Activated CD8-positive, alpha-beta memory T cell treated with anti-CD3 and anti-CD28 coated beads, Interleukin-2, amount 50 U/mL, for 4 hours (primary cell): ENCODE measurements at regions not wholly inside any gene's neighbourhood (a gene's known extent, or its start where the extent isn't known, plus 50 kb on each side); places are given as distances from the start of the nearest gene placed in this dataset.
"Not testable (repeated sequence)": the region's sequence is repeated elsewhere in the genome, so short reads cannot be mapped to it uniquely, and the experiment has no call there.

Experiments
- DNase-seq: peaks from one replicate; pipeline ENCODE4 v3.0.0-alpha.2; 2020

- no peak for DNase-seq
Measured at GRCh38 chr15:92805080-92805690, 94.9 kb upstream of the CHD2 start.

- not testable (repeated sequence) for DNase-seq
Measured at GRCh38 chr15:92806171-92806570, 94.0 kb upstream of the CHD2 start.

GRCh38 chr15:92806763-92807162 is 93.4 kb upstream of the CHD2 start:
- no peak for DNase-seq

- DNase-seq, result no peak
Measured at GRCh38 chr15:92807971-92808571, 92.1 kb upstream of the CHD2 start.

GRCh38 chr15:92808598-92809063 is 91.5 kb upstream of the CHD2 start:
- DNase-seq, result no peak

- peak; percentile 98 for DNase-seq
Measured at GRCh38 chr15:92809064-92809879, 90.9 kb upstream of the CHD2 start.

GRCh38 chr15:92809880-92810361 is 90.2 kb upstream of the CHD2 start:
- no peak for DNase-seq

- DNase-seq, result no peak
Measured at GRCh38 chr15:92810418-92811138, 89.5 kb upstream of the CHD2 start.

GRCh38 chr15:92811148-92811913 is 88.8 kb upstream of the CHD2 start:
- DNase-seq, result no peak

- DNase-seq, result no peak
Measured at GRCh38 chr15:92812271-92812670, 87.9 kb upstream of the CHD2 start.

GRCh38 chr15:92813485-92813884 is 86.6 kb upstream of the CHD2 start:
- DNase-seq, result no peak

GRCh38 chr15:92817339-92817886 is 82.7 kb upstream of the CHD2 start:
- no peak for DNase-seq

- DNase-seq, result no peak
Measured at GRCh38 chr15:92818651-92819277, 81.4 kb upstream of the CHD2 start.

- DNase-seq, result no peak
Measured at GRCh38 chr15:92819278-92820235, 80.6 kb upstream of the CHD2 start.

- peak; percentile 85 for DNase-seq
Measured at GRCh38 chr15:92820236-92821021, 79.7 kb upstream of the CHD2 start.

GRCh38 chr15:92821491-92822116 is 78.5 kb upstream of the CHD2 start:
- DNase-seq, result no peak

GRCh38 chr15:92822216-92823144 is 77.6 kb upstream of the CHD2 start:
- no peak for DNase-seq

- DNase-seq, result no peak
Measured at GRCh38 chr15:92825985-92826384, 74.1 kb upstream of the CHD2 start.
